ENCODE measurements at regions not wholly inside any gene's neighbourhood (a gene's known extent, or its start where the extent isn't known, plus 50 kb on each side); places are given as distances from the start of the nearest gene placed in this dataset.
"Not testable (repeated sequence)": the region's sequence is repeated elsewhere in the genome, so short reads cannot be mapped to it uniquely, and the experiment has no call there.

- TF ChIP-seq EZH2 (optimal IDR thresholded peaks at IDR 0.05; ENCODE audit: low read depth, low read length): no peak
- TF ChIP-seq CTCF (IDR thresholded peaks at IDR 0.05; ENCODE audit: low read length): no peak
- no peak for TF ChIP-seq EZH2phosphoT487 (IDR thresholded peaks at IDR 0.05; ENCODE audit: low read length)
- H3F3A ChIP-seq (ENCODE audit: insufficient read depth, low read length): no peaks in the 10 kb centered on the region
Measured at GRCh38 chr5:63094730-63095129, 516.1 kb downstream of the LRRC70 start.

GRCh38 chr5:63089147-63089546 lies 510.5 kb downstream of the LRRC70 start:
- no peaks in the 10 kb centered on the region for H3K9me3 ChIP-seq (replicated peaks; ENCODE audit: insufficient read depth, low read length)
- no peak overlapping the region for H3K9ac ChIP-seq (ENCODE audit: low read length)
- no peaks in the 10 kb centered on the region for H4K20me1 ChIP-seq (ENCODE audit: insufficient read depth, low read length)
- no peaks in the 10 kb centered on the region for H3K9me2 ChIP-seq (replicated peaks; ENCODE audit: insufficient read depth, low read length)
- H3K27me3 ChIP-seq (replicated peaks; ENCODE audit: insufficient read depth, low read length): no peaks in the 10 kb centered on the region
- peak; percentile 84 for DNase-seq
- no peak overlapping the region for H2AFZ ChIP-seq (ENCODE audit: low read length)
- H3K4me2 ChIP-seq (ENCODE audit: low read depth, low read length): no peak overlapping the region
- H3K27ac ChIP-seq (ENCODE audit: low read length): no peak overlapping the region
- H3K79me2 ChIP-seq (ENCODE audit: low read length): no peaks in the 10 kb centered on the region
- H3K36me3 ChIP-seq (replicated peaks; ENCODE audit: insufficient read depth, low read length): no peaks in the 10 kb centered on the region
- TF ChIP-seq CTCF (IDR thresholded peaks at IDR 0.05; ENCODE audit: low read length) (no peak), EZH2 (optimal IDR thresholded peaks at IDR 0.05; ENCODE audit: low read depth, low read length) (no peak)
- H3F3A ChIP-seq (ENCODE audit: insufficient read depth, low read length): no peaks in the 10 kb centered on the region
- H3K4me3 ChIP-seq (ENCODE audit: low read length): no peak overlapping the region
- peaks cover 4% of the 10 kb centered on the region; the same call in 1 of the 2 replicates for H3K4me1 ChIP-seq (ENCODE audit: low read length)

More at GRCh38 chr5:63094730-63095129, 516.1 kb downstream of the LRRC70 start:
- Histone ChIP-seq H3K9ac (ENCODE audit: low read length) (no peak overlapping the region), H3K36me3 (replicated peaks; ENCODE audit: insufficient read depth, low read length) (no peaks in the 10 kb centered on the region), H3K9me2 (replicated peaks; ENCODE audit: insufficient read depth, low read length) (no peaks in the 10 kb centered on the region; the same call in 1 of the 2 replicates), H3K79me2 (ENCODE audit: low read length) (no peaks in the 10 kb centered on the region), H3K9me3 (replicated peaks; ENCODE audit: insufficient read depth, low read length) (no peaks in the 10 kb centered on the region), H3K4me2 (ENCODE audit: low read depth, low read length) (no peak overlapping the region), H3K4me1 (ENCODE audit: low read length) (no peaks in the 10 kb centered on the region), H2AFZ (ENCODE audit: low read length) (no peak overlapping the region), H4K20me1 (ENCODE audit: insufficient read depth, low read length) (no peaks in the 10 kb centered on the region), H3K27ac (ENCODE audit: low read length) (no peak overlapping the region), H3K27me3 (replicated peaks; ENCODE audit: insufficient read depth, low read length) (no peaks in the 10 kb centered on the region), H3K4me3 (ENCODE audit: low read length) (no peak overlapping the region)
- DNase-seq: no peak

DNA sequence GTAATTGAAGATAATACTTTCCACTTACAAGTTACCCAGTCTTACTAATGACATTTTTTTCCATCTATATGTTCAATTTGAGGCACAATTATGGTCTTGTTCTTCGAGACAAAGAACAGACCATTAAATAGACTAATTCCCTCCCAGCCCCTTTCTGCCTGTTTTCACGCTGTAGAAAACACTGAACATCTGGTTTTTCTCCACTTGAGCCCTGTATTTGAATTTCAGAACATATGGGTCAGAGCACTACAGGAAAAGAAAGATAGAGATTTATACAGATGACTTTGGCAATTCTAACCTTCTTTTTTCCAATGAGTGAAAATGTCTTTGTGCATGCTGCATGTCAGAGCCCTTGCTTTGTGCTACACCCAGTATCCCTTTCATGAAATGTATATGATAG lies 506.9 kb downstream of the LRRC70 start:
- H3K79me2 ChIP-seq (ENCODE audit: low read length): no peaks in the 10 kb centered on the region
- no peak overlapping the region for H2AFZ ChIP-seq (ENCODE audit: low read length)
- H3F3A ChIP-seq (ENCODE audit: insufficient read depth, low read length): no peaks in the 10 kb centered on the region
- no peak overlapping the region for H3K27ac ChIP-seq (ENCODE audit: low read length)
- no peaks in the 10 kb centered on the region for H3K27me3 ChIP-seq (replicated peaks; ENCODE audit: insufficient read depth, low read length)
- no peak for DNase-seq
- H4K20me1 ChIP-seq (ENCODE audit: insufficient read depth, low read length): no peaks in the 10 kb centered on the region
- H3K9me3 ChIP-seq (replicated peaks; ENCODE audit: insufficient read depth, low read length): no peaks in the 10 kb centered on the region
- TF ChIP-seq EZH2phosphoT487 (IDR thresholded peaks at IDR 0.05; ENCODE audit: low read length): no peak
- TF ChIP-seq CTCF (IDR thresholded peaks at IDR 0.05; ENCODE audit: low read length): no peak
- no peak overlapping the region for H3K4me3 ChIP-seq (ENCODE audit: low read length)
- H3K4me2 ChIP-seq (ENCODE audit: low read depth, low read length): no peak overlapping the region
- H3K36me3 ChIP-seq (replicated peaks; ENCODE audit: insufficient read depth, low read length): no peaks in the 10 kb centered on the region
- peaks cover 4% of the 10 kb centered on the region; the same call in 1 of the 2 replicates for H3K4me1 ChIP-seq (ENCODE audit: low read length)
- H3K9me2 ChIP-seq (replicated peaks; ENCODE audit: insufficient read depth, low read length): no peaks in the 10 kb centered on the region
- no peak overlapping the region for H3K9ac ChIP-seq (ENCODE audit: low read length)

GRCh38 chr5:63083689-63084088 lies 505.1 kb downstream of the LRRC70 start:
- not testable (repeated sequence) for H3K9ac ChIP-seq (ENCODE audit: low read length); H3K79me2 ChIP-seq (ENCODE audit: low read length); H3K27ac ChIP-seq (ENCODE audit: low read length); H3K4me1 ChIP-seq (ENCODE audit: low read length); DNase-seq; H3K9me3 ChIP-seq (replicated peaks; ENCODE audit: insufficient read depth, low read length); H3F3A ChIP-seq (ENCODE audit: insufficient read depth, low read length); H4K20me1 ChIP-seq (ENCODE audit: insufficient read depth, low read length); H3K36me3 ChIP-seq (replicated peaks; ENCODE audit: insufficient read depth, low read length); H2AFZ ChIP-seq (ENCODE audit: low read length); H3K9me2 ChIP-seq (replicated peaks; ENCODE audit: insufficient read depth, low read length); H3K27me3 ChIP-seq (replicated peaks; ENCODE audit: insufficient read depth, low read length); H3K4me2 ChIP-seq (ENCODE audit: low read depth, low read length); H3K4me3 ChIP-seq (ENCODE audit: low read length)
